HG02798 (cell line): ENCODE measurements at regions not wholly inside any gene's neighbourhood (a gene's known extent, or its start where the extent isn't known, plus 50 kb on each side); places are given as distances from the start of the nearest gene placed in this dataset.

Experiments
- ATAC-seq: cut with Tn5 transposase; IDR thresholded peaks from one replicate; pipeline ENCODE4 v1.9.1; 2021; ENCODE audit warnings: mild to moderate bottlenecking; ENCODE audit not compliant: unreplicated experiment, poor library complexity

GRCh38 chr3:117277816-117278215, 568.2 kb downstream of the TUSC7 start:
- ATAC-seq, result no peak

GRCh38 chr3:117278424-117279190, 569.0 kb downstream of the TUSC7 start:
- ATAC-seq, result peak; percentile 98

- ATAC-seq, result no peak
Measured at GRCh38 chr3:117281371-117281770, 571.8 kb downstream of the TUSC7 start.

GRCh38 chr3:117282566-117282965, 573.0 kb downstream of the TUSC7 start:
- no peak for ATAC-seq

- ATAC-seq, result no peak
Measured at GRCh38 chr3:117285737-117286136, 576.2 kb downstream of the TUSC7 start.

- no peak for ATAC-seq
Measured at GRCh38 chr3:117286488-117286887, 576.9 kb downstream of the TUSC7 start.

- ATAC-seq, result no peak
Measured at GRCh38 chr3:117287602-117288001, 578.0 kb downstream of the TUSC7 start.

GRCh38 chr3:117291476-117291875, 581.9 kb downstream of the TUSC7 start:
- ATAC-seq, result no peak

GRCh38 chr3:117297065-117297464, 587.5 kb downstream of the TUSC7 start:
- ATAC-seq, result no peak

- ATAC-seq, result no peak
Measured at GRCh38 chr3:117297541-117297940, 588.0 kb downstream of the TUSC7 start.

GRCh38 chr3:117298273-117298672, 588.7 kb downstream of the TUSC7 start:
- no peak for ATAC-seq

- no peak for ATAC-seq
Measured at GRCh38 chr3:117302428-117302827, 592.8 kb downstream of the TUSC7 start.

- ATAC-seq, result no peak
Measured at GRCh38 chr3:117303443-117303842, 593.9 kb downstream of the TUSC7 start.

- peak; percentile 31 for ATAC-seq
Measured at GRCh38 chr3:117304681-117305080, 595.1 kb downstream of the TUSC7 start.

GRCh38 chr3:117305681-117306080, 596.1 kb downstream of the TUSC7 start:
- ATAC-seq, result no peak

- peak; percentile 52 for ATAC-seq
Measured at GRCh38 chr3:117306299-117306698, 596.7 kb downstream of the TUSC7 start.

GRCh38 chr3:117308353-117308752, 598.8 kb downstream of the TUSC7 start:
- no peak for ATAC-seq

GRCh38 chr3:117308756-117309155, 599.2 kb downstream of the TUSC7 start:
- ATAC-seq, result no peak

- no peak for ATAC-seq
Measured at GRCh38 chr3:117310536-117310935, 601.0 kb downstream of the TUSC7 start.

- no peak for ATAC-seq
Measured at GRCh38 chr3:117314441-117315150, 605.0 kb downstream of the TUSC7 start.

- no peak for ATAC-seq
Measured at GRCh38 chr3:117322866-117323265, 613.3 kb downstream of the TUSC7 start.

- ATAC-seq, result no peak
Measured at GRCh38 chr3:117346901-117347300, 637.3 kb downstream of the TUSC7 start.
